ENCODE measurements at regions not wholly inside any gene's neighbourhood (a gene's known extent, or its start where the extent isn't known, plus 50 kb on each side); places are given as distances from the start of the nearest gene placed in this dataset.

GRCh38 chrX:1932231-1932630 is 317.4 kb downstream of the ASMT start:
- no peak overlapping the region for H3K27ac Mint-ChIP-seq
- peaks cover 1% of the 10 kb centered on the region for H3K4me1 Mint-ChIP-seq
- H3K36me3 Mint-ChIP-seq (ENCODE audit: low read depth), result no peaks in the 10 kb centered on the region
- H3K27me3 Mint-ChIP-seq, result peaks cover 2% of the 10 kb centered on the region
- DNase-seq (no peak), ATAC-seq (ENCODE audit: low read depth) (no peak)
- POLR2A ChIA-PET, result no interaction called here
- CTCF ChIA-PET, result no interaction called here
- intact Hi-C loops (cut with micrococcal nuclease), result no loop called here
- TF ChIP-seq CTCF (IDR thresholded peaks at IDR 0.05), result no peak
- H3K4me3 Mint-ChIP-seq, result no peak overlapping the region
- no peaks in the 10 kb centered on the region for H3K9me3 Mint-ChIP-seq

- CTCF ChIA-PET, result no interaction called here
- ATAC-seq (ENCODE audit: low read depth), result no peak
- no peak for TF ChIP-seq CTCF (IDR thresholded peaks at IDR 0.05)
- Mint-ChIP-seq H3K4me3 (no peak overlapping the region), H3K4me1 (peaks cover 1% of the 10 kb centered on the region), H3K27ac (no peak overlapping the region), H3K9me3 (no peaks in the 10 kb centered on the region), H3K27me3 (peaks cover under 1% of the 10 kb centered on the region), H3K36me3 (ENCODE audit: low read depth) (no peaks in the 10 kb centered on the region)
- POLR2A ChIA-PET, result no interaction called here
- no peak for DNase-seq
- intact Hi-C loops (cut with micrococcal nuclease), result no loop called here
Measured at GRCh38 chrX:1933964-1934363, 319.1 kb downstream of the ASMT start.

- POLR2A ChIA-PET, result no interaction called here
- no peak for TF ChIP-seq CTCF (IDR thresholded peaks at IDR 0.05)
- Mint-ChIP-seq H3K27me3 (no peaks in the 10 kb centered on the region), H3K4me1 (peaks cover 1% of the 10 kb centered on the region), H3K27ac (no peak overlapping the region), H3K4me3 (no peak overlapping the region), H3K36me3 (ENCODE audit: low read depth) (no peaks in the 10 kb centered on the region), H3K9me3 (no peaks in the 10 kb centered on the region)
- CTCF ChIA-PET, result no interaction called here
- intact Hi-C loops (cut with micrococcal nuclease), result no loop called here
- DNase-seq, result no peak
- no peak for ATAC-seq (ENCODE audit: low read depth)
Measured at GRCh38 chrX:1935805-1936204, 320.9 kb downstream of the ASMT start.

- Mint-ChIP-seq H3K4me1 (peaks cover 1% of the 10 kb centered on the region), H3K4me3 (no peak overlapping the region), H3K27ac (no peak overlapping the region), H3K36me3 (ENCODE audit: low read depth) (no peaks in the 10 kb centered on the region), H3K27me3 (no peaks in the 10 kb centered on the region), H3K9me3 (no peaks in the 10 kb centered on the region)
- intact Hi-C loops (cut with micrococcal nuclease), result no loop called here
- no peak for ATAC-seq (ENCODE audit: low read depth)
- DNase-seq, result no peak
- no peak for TF ChIP-seq CTCF (IDR thresholded peaks at IDR 0.05)
- ChIA-PET POLR2A (no interaction called here), CTCF (no interaction called here)
Measured at GRCh38 chrX:1938190-1938589, 323.3 kb downstream of the ASMT start.

GRCh38 chrX:1941321-1941720 is 326.5 kb downstream of the ASMT start:
- POLR2A ChIA-PET, result no interaction called here
- no peak for ATAC-seq (ENCODE audit: low read depth)

More at GRCh38 chrX:1941321-1941720, 326.5 kb downstream of the ASMT start:
- DNase-seq, result no peak
- no peaks in the 10 kb centered on the region for H3K4me1 Mint-ChIP-seq
- H3K9me3 Mint-ChIP-seq, result no peaks in the 10 kb centered on the region
- intact Hi-C loops (cut with micrococcal nuclease), result no loop called here
- H3K27me3 Mint-ChIP-seq, result no peaks in the 10 kb centered on the region
- no peak for TF ChIP-seq CTCF (IDR thresholded peaks at IDR 0.05)
- no peaks in the 10 kb centered on the region for H3K36me3 Mint-ChIP-seq (ENCODE audit: low read depth)
- H3K4me3 Mint-ChIP-seq, result no peak overlapping the region
- H3K27ac Mint-ChIP-seq, result no peak overlapping the region
- CTCF ChIA-PET, result no interaction called here

Measured in activated B cell treated with CpG ODN at 0.5 μM for 24 hours (primary cell).